H1 (cell line): ENCODE measurements at regions not wholly inside any gene's neighbourhood (a gene's known extent, or its start where the extent isn't known, plus 50 kb on each side); places are given as distances from the start of the nearest gene placed in this dataset.

Experiments
- BACH1 ChIP-seq: IDR thresholded peaks from 2 replicates; pipeline ENCODE4 v1.6.1; 2012; ENCODE audit warnings: low read length, improper control_type of control experiment
- EGR1 ChIP-seq: IDR thresholded peaks from 2 replicates; pipeline ENCODE4 v1.6.1; 2011; ENCODE audit warnings: low read depth, low read length, borderline replicate concordance
- SIN3A ChIP-seq, 2 experiments: IDR thresholded peaks in 1 of 2; conservative IDR thresholded peaks in 1 of 2; 2 replicates each; pipeline ENCODE4 v1.6.1; 2011 to 2012; ENCODE audit warnings: low read length in 2 of 2, improper control_type of control experiment in 1 of 2, low read depth in 1 of 2, mild to moderate bottlenecking in 1 of 2
- YY1 ChIP-seq: IDR thresholded peaks from 2 replicates; pipeline ENCODE4 v1.6.1; 2011; ENCODE audit warnings: low read depth, mild to moderate bottlenecking, low read length
- TF ChIP-seq, protein P1 (sequence below): fragments of 300-600 bp; sonication (generic); IDR thresholded peaks from 2 replicates; pipeline ENCODE4 v1.7.1; 2012; ENCODE audit warnings: low read length, moderate library complexity, mild to moderate bottlenecking, inconsistent platforms; ENCODE audit not compliant: insufficient replicate concordance

DNA sequence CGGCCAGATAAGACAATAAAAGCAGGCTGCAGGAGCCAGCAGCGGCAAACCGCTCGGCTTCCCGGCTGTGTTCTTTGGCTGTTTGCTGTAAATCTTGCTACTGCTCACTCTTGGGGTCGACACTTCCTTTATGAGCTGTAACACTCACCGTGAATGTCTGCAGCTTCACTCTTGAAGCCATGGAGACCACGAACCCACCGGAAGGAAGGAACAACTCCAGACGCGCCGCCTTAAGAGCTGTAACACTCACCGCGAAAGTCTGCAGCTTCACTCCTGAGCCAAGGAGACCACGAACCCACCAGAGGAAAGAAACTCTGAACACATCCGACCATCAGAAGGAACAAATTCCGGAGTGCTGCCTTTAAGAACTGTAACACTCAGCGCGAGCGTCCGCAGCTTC lies 451.7 kb downstream of the AGTPBP1 start (continued):
- TF ChIP-seq, protein P1, sequence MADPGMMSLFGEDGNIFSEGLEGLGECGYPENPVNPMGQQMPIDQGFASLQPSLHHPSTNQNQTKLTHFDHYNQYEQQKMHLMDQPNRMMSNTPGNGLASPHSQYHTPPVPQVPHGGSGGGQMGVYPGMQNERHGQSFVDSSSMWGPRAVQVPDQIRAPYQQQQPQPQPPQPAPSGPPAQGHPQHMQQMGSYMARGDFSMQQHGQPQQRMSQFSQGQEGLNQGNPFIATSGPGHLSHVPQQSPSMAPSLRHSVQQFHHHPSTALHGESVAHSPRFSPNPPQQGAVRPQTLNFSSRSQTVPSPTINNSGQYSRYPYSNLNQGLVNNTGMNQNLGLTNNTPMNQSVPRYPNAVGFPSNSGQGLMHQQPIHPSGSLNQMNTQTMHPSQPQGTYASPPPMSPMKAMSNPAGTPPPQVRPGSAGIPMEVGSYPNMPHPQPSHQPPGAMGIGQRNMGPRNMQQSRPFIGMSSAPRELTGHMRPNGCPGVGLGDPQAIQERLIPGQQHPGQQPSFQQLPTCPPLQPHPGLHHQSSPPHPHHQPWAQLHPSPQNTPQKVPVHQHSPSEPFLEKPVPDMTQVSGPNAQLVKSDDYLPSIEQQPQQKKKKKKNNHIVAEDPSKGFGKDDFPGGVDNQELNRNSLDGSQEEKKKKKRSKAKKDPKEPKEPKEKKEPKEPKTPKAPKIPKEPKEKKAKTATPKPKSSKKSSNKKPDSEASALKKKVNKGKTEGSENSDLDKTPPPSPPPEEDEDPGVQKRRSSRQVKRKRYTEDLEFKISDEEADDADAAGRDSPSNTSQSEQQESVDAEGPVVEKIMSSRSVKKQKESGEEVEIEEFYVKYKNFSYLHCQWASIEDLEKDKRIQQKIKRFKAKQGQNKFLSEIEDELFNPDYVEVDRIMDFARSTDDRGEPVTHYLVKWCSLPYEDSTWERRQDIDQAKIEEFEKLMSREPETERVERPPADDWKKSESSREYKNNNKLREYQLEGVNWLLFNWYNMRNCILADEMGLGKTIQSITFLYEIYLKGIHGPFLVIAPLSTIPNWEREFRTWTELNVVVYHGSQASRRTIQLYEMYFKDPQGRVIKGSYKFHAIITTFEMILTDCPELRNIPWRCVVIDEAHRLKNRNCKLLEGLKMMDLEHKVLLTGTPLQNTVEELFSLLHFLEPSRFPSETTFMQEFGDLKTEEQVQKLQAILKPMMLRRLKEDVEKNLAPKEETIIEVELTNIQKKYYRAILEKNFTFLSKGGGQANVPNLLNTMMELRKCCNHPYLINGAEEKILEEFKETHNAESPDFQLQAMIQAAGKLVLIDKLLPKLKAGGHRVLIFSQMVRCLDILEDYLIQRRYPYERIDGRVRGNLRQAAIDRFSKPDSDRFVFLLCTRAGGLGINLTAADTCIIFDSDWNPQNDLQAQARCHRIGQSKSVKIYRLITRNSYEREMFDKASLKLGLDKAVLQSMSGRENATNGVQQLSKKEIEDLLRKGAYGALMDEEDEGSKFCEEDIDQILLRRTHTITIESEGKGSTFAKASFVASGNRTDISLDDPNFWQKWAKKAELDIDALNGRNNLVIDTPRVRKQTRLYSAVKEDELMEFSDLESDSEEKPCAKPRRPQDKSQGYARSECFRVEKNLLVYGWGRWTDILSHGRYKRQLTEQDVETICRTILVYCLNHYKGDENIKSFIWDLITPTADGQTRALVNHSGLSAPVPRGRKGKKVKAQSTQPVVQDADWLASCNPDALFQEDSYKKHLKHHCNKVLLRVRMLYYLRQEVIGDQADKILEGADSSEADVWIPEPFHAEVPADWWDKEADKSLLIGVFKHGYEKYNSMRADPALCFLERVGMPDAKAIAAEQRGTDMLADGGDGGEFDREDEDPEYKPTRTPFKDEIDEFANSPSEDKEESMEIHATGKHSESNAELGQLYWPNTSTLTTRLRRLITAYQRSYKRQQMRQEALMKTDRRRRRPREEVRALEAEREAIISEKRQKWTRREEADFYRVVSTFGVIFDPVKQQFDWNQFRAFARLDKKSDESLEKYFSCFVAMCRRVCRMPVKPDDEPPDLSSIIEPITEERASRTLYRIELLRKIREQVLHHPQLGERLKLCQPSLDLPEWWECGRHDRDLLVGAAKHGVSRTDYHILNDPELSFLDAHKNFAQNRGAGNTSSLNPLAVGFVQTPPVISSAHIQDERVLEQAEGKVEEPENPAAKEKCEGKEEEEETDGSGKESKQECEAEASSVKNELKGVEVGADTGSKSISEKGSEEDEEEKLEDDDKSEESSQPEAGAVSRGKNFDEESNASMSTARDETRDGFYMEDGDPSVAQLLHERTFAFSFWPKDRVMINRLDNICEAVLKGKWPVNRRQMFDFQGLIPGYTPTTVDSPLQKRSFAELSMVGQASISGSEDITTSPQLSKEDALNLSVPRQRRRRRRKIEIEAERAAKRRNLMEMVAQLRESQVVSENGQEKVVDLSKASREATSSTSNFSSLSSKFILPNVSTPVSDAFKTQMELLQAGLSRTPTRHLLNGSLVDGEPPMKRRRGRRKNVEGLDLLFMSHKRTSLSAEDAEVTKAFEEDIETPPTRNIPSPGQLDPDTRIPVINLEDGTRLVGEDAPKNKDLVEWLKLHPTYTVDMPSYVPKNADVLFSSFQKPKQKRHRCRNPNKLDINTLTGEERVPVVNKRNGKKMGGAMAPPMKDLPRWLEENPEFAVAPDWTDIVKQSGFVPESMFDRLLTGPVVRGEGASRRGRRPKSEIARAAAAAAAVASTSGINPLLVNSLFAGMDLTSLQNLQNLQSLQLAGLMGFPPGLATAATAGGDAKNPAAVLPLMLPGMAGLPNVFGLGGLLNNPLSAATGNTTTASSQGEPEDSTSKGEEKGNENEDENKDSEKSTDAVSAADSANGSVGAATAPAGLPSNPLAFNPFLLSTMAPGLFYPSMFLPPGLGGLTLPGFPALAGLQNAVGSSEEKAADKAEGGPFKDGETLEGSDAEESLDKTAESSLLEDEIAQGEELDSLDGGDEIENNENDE, result no peak
- TF ChIP-seq BACH1, result no peak
- no peak for TF ChIP-seq EGR1
- TF ChIP-seq YY1, result no peak
- no peak for TF ChIP-seq SIN3A (conservative IDR thresholded peaks at IDR 0.05 in 1 of 2, IDR thresholded peaks at IDR 0.05 in 1 of 2; ENCODE audit: low read depth in 1 of 2, low read length in 2 of 2)
